ENCODE measurements at regions not wholly inside any gene's neighbourhood (a gene's known extent, or its start where the extent isn't known, plus 50 kb on each side); places are given as distances from the start of the nearest gene placed in this dataset.

DNA sequence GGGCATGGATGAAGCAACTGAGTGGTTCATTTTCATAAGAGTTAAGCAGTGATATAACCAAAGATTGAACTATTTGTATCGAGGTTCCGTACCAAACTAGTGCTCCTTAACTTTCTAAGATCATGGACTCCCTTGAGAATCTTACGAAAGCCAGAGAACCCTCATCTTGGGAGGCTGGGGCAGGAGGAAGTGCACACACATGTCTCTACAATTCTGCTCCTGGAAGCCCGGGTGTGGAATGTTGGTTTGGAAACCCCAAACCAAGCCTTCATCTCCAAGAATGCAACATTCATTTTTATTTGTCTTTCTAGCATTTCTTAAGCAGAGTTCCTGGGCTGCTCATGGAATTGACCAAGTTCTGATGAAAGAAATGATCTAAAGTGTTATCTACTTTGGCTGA, 215.0 kb upstream of the PRNP start:
- H3K9me2 ChIP-seq (ENCODE audit: insufficient read depth, low read length), result no peaks in the 10 kb centered on the region
- H3K79me2 ChIP-seq (replicated peaks; ENCODE audit: insufficient read depth, low read length), result no peaks in the 10 kb centered on the region
- no peaks in the 10 kb centered on the region for H4K20me1 ChIP-seq (ENCODE audit: insufficient read depth)
- H3K4me2 ChIP-seq (ENCODE audit: low read length), result no peak overlapping the region
- H3K4me3 ChIP-seq (ENCODE audit: low read length), result no peak overlapping the region
- H3F3A ChIP-seq (ENCODE audit: insufficient read depth, low read length, poor library complexity, severe bottlenecking), result no peaks in the 10 kb centered on the region
- no peaks in the 10 kb centered on the region for H3K27me3 ChIP-seq (ENCODE audit: insufficient read depth, low read depth, low read length)
- no peak overlapping the region for H3K9ac ChIP-seq (ENCODE audit: low read length)
- no peaks in the 10 kb centered on the region for H3K36me3 ChIP-seq (ENCODE audit: insufficient read depth, low read length)
- no peak overlapping the region for H2AFZ ChIP-seq (ENCODE audit: low read depth, low read length)
- TF ChIP-seq SMC3 (conservative IDR thresholded peaks at IDR 0.05; ENCODE audit: poor library complexity) (no peak), EZH2 (IDR thresholded peaks at IDR 0.05; ENCODE audit: borderline replicate concordance, insufficient read depth, low read length, poor library complexity, severe bottlenecking) (no peak)
- no peak overlapping the region for H3K27ac ChIP-seq (ENCODE audit: low read length)
- no peaks in the 10 kb centered on the region for H3K9me3 ChIP-seq (ENCODE audit: low read length)

DNA sequence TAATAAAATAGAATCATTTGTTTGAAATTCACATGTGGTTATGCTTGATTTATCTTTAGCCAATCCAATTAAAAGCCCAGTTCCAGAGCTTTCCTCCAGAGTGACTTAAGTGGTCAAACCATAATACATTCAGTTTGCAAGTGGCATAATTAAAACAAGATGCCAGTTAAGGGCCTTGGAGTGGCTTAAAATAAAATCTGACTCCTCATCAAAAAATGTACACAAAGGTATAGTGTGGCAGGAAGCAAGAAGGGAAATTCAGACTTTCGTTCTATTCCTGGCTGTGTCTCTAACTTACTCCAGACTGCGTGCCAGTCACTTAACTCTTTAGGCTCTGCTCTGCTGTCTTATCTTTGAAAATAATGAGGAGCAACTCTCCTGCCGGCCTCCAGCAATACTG, 215.9 kb upstream of the PRNP start:
- no peak for TF ChIP-seq MXI1 (conservative IDR thresholded peaks at IDR 0.05; ENCODE audit: poor library complexity, severe bottlenecking)
- no peak for TF ChIP-seq SMC3 (conservative IDR thresholded peaks at IDR 0.05; ENCODE audit: poor library complexity)
- no peak for TF ChIP-seq TAF1 (IDR thresholded peaks at IDR 0.05; ENCODE audit: low read depth)
- TF ChIP-seq EP300 (conservative IDR thresholded peaks at IDR 0.05; ENCODE audit: poor library complexity, severe bottlenecking), result no peak
- TF ChIP-seq, protein P1, sequence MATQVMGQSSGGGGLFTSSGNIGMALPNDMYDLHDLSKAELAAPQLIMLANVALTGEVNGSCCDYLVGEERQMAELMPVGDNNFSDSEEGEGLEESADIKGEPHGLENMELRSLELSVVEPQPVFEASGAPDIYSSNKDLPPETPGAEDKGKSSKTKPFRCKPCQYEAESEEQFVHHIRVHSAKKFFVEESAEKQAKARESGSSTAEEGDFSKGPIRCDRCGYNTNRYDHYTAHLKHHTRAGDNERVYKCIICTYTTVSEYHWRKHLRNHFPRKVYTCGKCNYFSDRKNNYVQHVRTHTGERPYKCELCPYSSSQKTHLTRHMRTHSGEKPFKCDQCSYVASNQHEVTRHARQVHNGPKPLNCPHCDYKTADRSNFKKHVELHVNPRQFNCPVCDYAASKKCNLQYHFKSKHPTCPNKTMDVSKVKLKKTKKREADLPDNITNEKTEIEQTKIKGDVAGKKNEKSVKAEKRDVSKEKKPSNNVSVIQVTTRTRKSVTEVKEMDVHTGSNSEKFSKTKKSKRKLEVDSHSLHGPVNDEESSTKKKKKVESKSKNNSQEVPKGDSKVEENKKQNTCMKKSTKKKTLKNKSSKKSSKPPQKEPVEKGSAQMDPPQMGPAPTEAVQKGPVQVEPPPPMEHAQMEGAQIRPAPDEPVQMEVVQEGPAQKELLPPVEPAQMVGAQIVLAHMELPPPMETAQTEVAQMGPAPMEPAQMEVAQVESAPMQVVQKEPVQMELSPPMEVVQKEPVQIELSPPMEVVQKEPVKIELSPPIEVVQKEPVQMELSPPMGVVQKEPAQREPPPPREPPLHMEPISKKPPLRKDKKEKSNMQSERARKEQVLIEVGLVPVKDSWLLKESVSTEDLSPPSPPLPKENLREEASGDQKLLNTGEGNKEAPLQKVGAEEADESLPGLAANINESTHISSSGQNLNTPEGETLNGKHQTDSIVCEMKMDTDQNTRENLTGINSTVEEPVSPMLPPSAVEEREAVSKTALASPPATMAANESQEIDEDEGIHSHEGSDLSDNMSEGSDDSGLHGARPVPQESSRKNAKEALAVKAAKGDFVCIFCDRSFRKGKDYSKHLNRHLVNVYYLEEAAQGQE (IDR thresholded peaks at IDR 0.05; ENCODE audit: borderline replicate concordance), result no peak
- no peak for TF ChIP-seq POLR2AphosphoS5 (IDR thresholded peaks at IDR 0.05)
- no peak for TF ChIP-seq RAD21 (conservative IDR thresholded peaks at IDR 0.05)
- TF ChIP-seq EZH2 (IDR thresholded peaks at IDR 0.05; ENCODE audit: borderline replicate concordance, insufficient read depth, low read length, poor library complexity, severe bottlenecking), result no peak
- TF ChIP-seq, protein P2, sequence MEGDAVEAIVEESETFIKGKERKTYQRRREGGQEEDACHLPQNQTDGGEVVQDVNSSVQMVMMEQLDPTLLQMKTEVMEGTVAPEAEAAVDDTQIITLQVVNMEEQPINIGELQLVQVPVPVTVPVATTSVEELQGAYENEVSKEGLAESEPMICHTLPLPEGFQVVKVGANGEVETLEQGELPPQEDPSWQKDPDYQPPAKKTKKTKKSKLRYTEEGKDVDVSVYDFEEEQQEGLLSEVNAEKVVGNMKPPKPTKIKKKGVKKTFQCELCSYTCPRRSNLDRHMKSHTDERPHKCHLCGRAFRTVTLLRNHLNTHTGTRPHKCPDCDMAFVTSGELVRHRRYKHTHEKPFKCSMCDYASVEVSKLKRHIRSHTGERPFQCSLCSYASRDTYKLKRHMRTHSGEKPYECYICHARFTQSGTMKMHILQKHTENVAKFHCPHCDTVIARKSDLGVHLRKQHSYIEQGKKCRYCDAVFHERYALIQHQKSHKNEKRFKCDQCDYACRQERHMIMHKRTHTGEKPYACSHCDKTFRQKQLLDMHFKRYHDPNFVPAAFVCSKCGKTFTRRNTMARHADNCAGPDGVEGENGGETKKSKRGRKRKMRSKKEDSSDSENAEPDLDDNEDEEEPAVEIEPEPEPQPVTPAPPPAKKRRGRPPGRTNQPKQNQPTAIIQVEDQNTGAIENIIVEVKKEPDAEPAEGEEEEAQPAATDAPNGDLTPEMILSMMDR (IDR thresholded peaks at IDR 0.05; ENCODE audit: poor library complexity, severe bottlenecking), result no peak
- no peaks in the 10 kb centered on the region for H3K27me3 ChIP-seq (ENCODE audit: insufficient read depth, low read depth, low read length)
- no peaks in the 10 kb centered on the region for H3K9me2 ChIP-seq (ENCODE audit: insufficient read depth, low read length)
- H4K20me1 ChIP-seq (ENCODE audit: insufficient read depth), result no peaks in the 10 kb centered on the region
- H3K4me2 ChIP-seq (ENCODE audit: low read length), result no peak overlapping the region
- H3K9me3 ChIP-seq (ENCODE audit: low read length), result no peaks in the 10 kb centered on the region
- H3K9ac ChIP-seq (ENCODE audit: low read length), result no peak overlapping the region
- no peaks in the 10 kb centered on the region for H3K79me2 ChIP-seq (replicated peaks; ENCODE audit: insufficient read depth, low read length)
- H2AFZ ChIP-seq (ENCODE audit: low read depth, low read length), result no peak overlapping the region
- no peaks in the 10 kb centered on the region for H3K36me3 ChIP-seq (ENCODE audit: insufficient read depth, low read length)
- H3K4me3 ChIP-seq (ENCODE audit: low read length), result no peak overlapping the region
- H3F3A ChIP-seq (ENCODE audit: insufficient read depth, low read length, poor library complexity, severe bottlenecking), result no peaks in the 10 kb centered on the region
- no peak overlapping the region for H3K27ac ChIP-seq (ENCODE audit: low read length)

DNA sequence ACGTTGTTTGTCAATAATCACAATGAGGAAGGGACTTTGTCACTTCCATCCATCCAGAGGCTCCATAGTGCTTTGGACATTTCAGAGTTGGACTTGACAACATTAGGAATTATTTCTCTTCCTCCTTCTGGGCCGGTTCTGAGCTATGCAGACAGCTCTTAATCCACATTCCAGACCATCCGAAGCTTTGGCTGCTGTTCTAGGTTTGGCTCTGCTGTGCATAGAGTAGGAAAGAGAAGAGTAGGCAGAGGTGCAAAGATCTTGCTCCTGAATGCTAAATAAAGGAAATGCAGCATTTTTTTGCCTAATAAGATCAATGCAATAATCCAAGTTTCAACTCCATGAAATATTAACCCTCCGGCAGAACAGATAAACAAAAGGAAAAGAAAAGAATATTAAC, 216.3 kb upstream of the PRNP start:
- Histone ChIP-seq H3K79me2 (replicated peaks; ENCODE audit: insufficient read depth, low read length) (no peaks in the 10 kb centered on the region), H3K27me3 (ENCODE audit: insufficient read depth, low read depth, low read length) (no peaks in the 10 kb centered on the region), H3K27ac (ENCODE audit: low read length) (no peak overlapping the region), H3K4me3 (ENCODE audit: low read length) (no peak overlapping the region), H4K20me1 (ENCODE audit: insufficient read depth) (no peaks in the 10 kb centered on the region), H3K9me3 (ENCODE audit: low read length) (no peaks in the 10 kb centered on the region), H3K4me2 (ENCODE audit: low read length) (no peak overlapping the region), H3K9ac (ENCODE audit: low read length) (no peak overlapping the region), H3K36me3 (ENCODE audit: insufficient read depth, low read length) (no peaks in the 10 kb centered on the region), H2AFZ (ENCODE audit: low read depth, low read length) (no peak overlapping the region), H3F3A (ENCODE audit: insufficient read depth, low read length, poor library complexity, severe bottlenecking) (no peaks in the 10 kb centered on the region), H3K9me2 (ENCODE audit: insufficient read depth, low read length) (no peaks in the 10 kb centered on the region)
- TF ChIP-seq MXI1 (conservative IDR thresholded peaks at IDR 0.05; ENCODE audit: poor library complexity, severe bottlenecking) (no peak), EZH2 (IDR thresholded peaks at IDR 0.05; ENCODE audit: borderline replicate concordance, insufficient read depth, low read length, poor library complexity, severe bottlenecking) (no peak), POLR2AphosphoS5 (IDR thresholded peaks at IDR 0.05) (no peak), TAF1 (IDR thresholded peaks at IDR 0.05; ENCODE audit: low read depth) (no peak), EP300 (conservative IDR thresholded peaks at IDR 0.05; ENCODE audit: poor library complexity, severe bottlenecking) (no peak), RAD21 (conservative IDR thresholded peaks at IDR 0.05) (no peak), SMC3 (conservative IDR thresholded peaks at IDR 0.05; ENCODE audit: poor library complexity) (no peak)
- TF ChIP-seq, protein P1 (IDR thresholded peaks at IDR 0.05; ENCODE audit: borderline replicate concordance), result no peak
- TF ChIP-seq, protein P2 (IDR thresholded peaks at IDR 0.05; ENCODE audit: poor library complexity, severe bottlenecking), result no peak
